ENCODE measurements at regions not wholly inside any gene's neighbourhood (a gene's known extent, or its start where the extent isn't known, plus 50 kb on each side); places are given as distances from the start of the nearest gene placed in this dataset.

GRCh38 chr4:162699629-162700028 lies 467.1 kb downstream of the NAF1 start:
- 89 to 96% (median 94%) methylated on average over 1 of the region's 1 CpG for WGBS, 3 donors
- Histone ChIP-seq H3K27ac (no peak overlapping the region), H3K9me3 (no peaks in the 10 kb centered on the region), H3K4me1 (peaks cover 6% of the 10 kb centered on the region), H3K36me3 (ENCODE audit: insufficient read depth in 1 of 2, low read depth in 1 of 2) (no peaks in the 10 kb centered on the region), H3K27me3 (ENCODE audit: insufficient read depth in 3 of 3, low read length in 2 of 3) (no peaks in the 10 kb centered on the region), H3K4me3 (no peak overlapping the region)
- ATAC-seq (no peak), DNase-seq (no peak)
- no peak for TF ChIP-seq CTCF (IDR thresholded peaks at IDR 0.05)
- intact Hi-C loops (cut with DNase I): loop anchor here in 1 of 2 donors (10.0 kb wide), 1 partner anchor 465 kb away; the partner anchor contains the start of gene NAF1

- Histone ChIP-seq H3K4me1 (no peaks in the 10 kb centered on the region), H3K27me3 (ENCODE audit: insufficient read depth in 3 of 3, low read length in 2 of 3) (no peaks in the 10 kb centered on the region), H3K4me3 (no peak overlapping the region), H3K9me3 (no peaks in the 10 kb centered on the region), H3K36me3 (ENCODE audit: insufficient read depth in 1 of 2, low read depth in 1 of 2) (no peaks in the 10 kb centered on the region), H3K27ac (no peak overlapping the region)
- 93 to 100% (median 95%) methylated on average over 1 of the region's 1 CpG for WGBS, 3 donors
- intact Hi-C loops (cut with DNase I): no loop called here
- DNase-seq (no peak), ATAC-seq (no peak)
- TF ChIP-seq CTCF (IDR thresholded peaks at IDR 0.05): no peak
These were observed 481.3 kb downstream of the NAF1 start for GRCh38 chr4:162685410-162685809.

- intact Hi-C loops (cut with DNase I): no loop called here
- H3K4me1 ChIP-seq: no peaks in the 10 kb centered on the region
- no peak for TF ChIP-seq CTCF (IDR thresholded peaks at IDR 0.05)
- no peaks in the 10 kb centered on the region for H3K27me3 ChIP-seq (ENCODE audit: insufficient read depth in 3 of 3, low read length in 2 of 3)
- DNase-seq (no peak), ATAC-seq (no peak)
- no peaks in the 10 kb centered on the region for H3K36me3 ChIP-seq (ENCODE audit: insufficient read depth in 1 of 2, low read depth in 1 of 2)
- H3K9me3 ChIP-seq: no peaks in the 10 kb centered on the region
- no peak overlapping the region for H3K27ac ChIP-seq
- no peak overlapping the region for H3K4me3 ChIP-seq
These were observed 481.7 kb downstream of the NAF1 start for GRCh38 chr4:162684998-162685397.

GRCh38 chr4:162684371-162684700 lies 482.4 kb downstream of the NAF1 start:
- intact Hi-C loops (cut with DNase I): no loop called here
- TF ChIP-seq CTCF (IDR thresholded peaks at IDR 0.05): no peak
- ATAC-seq (no peak), DNase-seq (no peak)
- Histone ChIP-seq H3K36me3 (ENCODE audit: insufficient read depth in 1 of 2, low read depth in 1 of 2) (no peaks in the 10 kb centered on the region), H3K9me3 (no peaks in the 10 kb centered on the region), H3K27ac (no peak overlapping the region), H3K4me3 (no peak overlapping the region), H3K4me1 (no peaks in the 10 kb centered on the region), H3K27me3 (ENCODE audit: insufficient read depth in 3 of 3, low read length in 2 of 3) (no peaks in the 10 kb centered on the region)

GRCh38 chr4:162683659-162684370 lies 482.9 kb downstream of the NAF1 start:
- Histone ChIP-seq H3K27me3 (ENCODE audit: insufficient read depth in 3 of 3, low read length in 2 of 3) (no peaks in the 10 kb centered on the region), H3K4me3 (no peak overlapping the region), H3K27ac (no peak overlapping the region), H3K4me1 (no peaks in the 10 kb centered on the region), H3K9me3 (peaks cover 4% of the 10 kb centered on the region), H3K36me3 (ENCODE audit: insufficient read depth in 1 of 2, low read depth in 1 of 2) (no peaks in the 10 kb centered on the region)
- no peak for TF ChIP-seq CTCF (IDR thresholded peaks at IDR 0.05)
- DNase-seq (no peak), ATAC-seq (no peak)
- intact Hi-C loops (cut with DNase I): no loop called here
- WGBS, 3 donors: 62 to 75% (median 72%) methylated on average over 5 of the region's 5 CpGs
